CMK (cell line): ENCODE measurements at regions not wholly inside any gene's neighbourhood (a gene's known extent, or its start where the extent isn't known, plus 50 kb on each side); places are given as distances from the start of the nearest gene placed in this dataset.

Experiments used
- DNase-seq: peaks from one replicate; pipeline ENCODE4 v3.0.0-alpha.2; 2010; ENCODE audit warnings: low read depth

GRCh38 chrX:155682834-155683233 is 70.1 kb upstream of the TMLHE start:
- no peak for DNase-seq

DNA sequence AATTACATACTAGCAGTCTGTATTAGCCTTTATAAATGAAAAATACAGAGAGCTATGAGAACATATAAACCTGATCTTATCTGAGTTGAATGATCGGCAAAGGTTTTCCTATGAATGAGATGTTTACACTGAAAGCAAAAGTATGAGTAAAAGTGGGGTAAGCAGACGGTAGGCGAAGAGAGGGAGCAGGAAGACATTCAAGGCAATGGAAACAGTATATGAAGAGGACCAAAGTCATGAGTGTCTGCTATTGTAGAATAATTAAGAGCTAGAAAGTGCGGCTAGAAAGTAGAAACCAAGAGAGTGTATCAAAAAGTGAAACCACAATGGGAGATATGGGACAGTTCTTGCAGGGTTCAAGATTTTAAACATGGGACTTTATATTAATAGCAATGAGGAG is 67.0 kb upstream of the TMLHE start:
- no peak for DNase-seq

- no peak for DNase-seq
Measured at GRCh38 chrX:155673338-155673737, 60.6 kb upstream of the TMLHE start.

GRCh38 chrX:155666741-155667140 is 54.0 kb upstream of the TMLHE start:
- peak; percentile 25 for DNase-seq
